GM21528 (cell line): ENCODE measurements at regions not wholly inside any gene's neighbourhood (a gene's known extent, or its start where the extent isn't known, plus 50 kb on each side); places are given as distances from the start of the nearest gene placed in this dataset.

ENCODE experiments used
- ATAC-seq: cut with Tn5 transposase; IDR thresholded peaks from one replicate; pipeline ENCODE4 v1.9.1; 2021; ENCODE audit warnings: mild to moderate bottlenecking, moderate library complexity; ENCODE audit not compliant: unreplicated experiment, low FRiP score

DNA sequence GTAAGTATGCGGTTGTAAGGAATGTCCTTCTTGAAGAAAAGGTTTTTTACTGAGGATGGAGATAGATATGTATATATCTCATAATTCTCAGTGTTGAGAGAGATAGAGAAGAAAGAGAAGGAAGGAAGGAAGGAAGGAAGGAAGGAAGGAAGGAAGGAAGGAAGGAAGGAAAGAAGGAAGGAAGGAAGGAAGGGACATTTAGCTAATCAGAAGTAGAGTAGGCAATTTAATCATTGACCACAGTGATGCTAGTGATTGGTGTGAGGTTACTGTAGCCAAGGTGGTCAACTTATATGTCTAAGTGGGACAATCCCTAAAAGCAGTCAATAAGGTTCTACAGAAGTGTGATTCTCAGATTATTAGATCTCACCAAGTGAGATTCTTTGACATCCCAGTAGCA lies 751.8 kb upstream of the CBLB start:
- ATAC-seq: no peak

DNA sequence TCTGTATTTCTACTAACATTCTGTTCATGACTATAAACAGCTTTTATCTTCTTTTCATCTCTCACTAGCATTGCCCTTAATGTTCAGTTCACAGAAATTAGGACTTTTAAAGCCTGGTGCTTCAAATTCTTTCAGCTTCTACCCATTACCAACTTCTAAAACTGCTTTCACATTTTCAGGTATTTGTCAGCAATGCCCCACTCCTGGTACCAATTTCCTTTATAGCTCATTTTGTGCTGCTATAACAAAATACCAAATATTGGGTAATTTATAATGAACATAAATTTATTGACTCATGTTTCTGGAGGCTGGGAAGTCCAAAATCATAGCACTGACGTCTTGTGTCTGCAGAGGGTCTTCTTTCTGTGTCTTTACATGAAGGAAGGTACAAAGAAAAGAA lies 753.1 kb upstream of the CCDC54 start:
- no peak for ATAC-seq

DNA sequence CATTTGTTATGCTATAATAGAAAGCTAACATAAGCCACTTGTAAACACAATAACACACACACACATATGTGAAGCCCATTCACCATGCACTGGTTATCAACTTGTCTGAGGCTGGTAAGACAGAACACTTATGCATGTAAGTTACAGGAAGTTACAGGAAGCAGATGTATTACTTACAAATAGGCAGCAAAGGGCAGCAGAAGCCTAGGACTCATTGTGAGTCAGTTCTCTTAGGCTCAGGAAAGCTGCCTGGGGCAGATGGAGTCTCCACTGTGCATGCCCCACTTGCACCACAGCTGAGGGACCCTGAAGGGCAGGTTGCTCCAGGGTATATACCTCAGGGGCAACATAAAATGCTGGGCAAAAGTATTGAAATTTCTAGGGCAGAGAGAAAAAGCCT lies 748.8 kb upstream of the CCDC54 start:
- no peak for ATAC-seq

DNA sequence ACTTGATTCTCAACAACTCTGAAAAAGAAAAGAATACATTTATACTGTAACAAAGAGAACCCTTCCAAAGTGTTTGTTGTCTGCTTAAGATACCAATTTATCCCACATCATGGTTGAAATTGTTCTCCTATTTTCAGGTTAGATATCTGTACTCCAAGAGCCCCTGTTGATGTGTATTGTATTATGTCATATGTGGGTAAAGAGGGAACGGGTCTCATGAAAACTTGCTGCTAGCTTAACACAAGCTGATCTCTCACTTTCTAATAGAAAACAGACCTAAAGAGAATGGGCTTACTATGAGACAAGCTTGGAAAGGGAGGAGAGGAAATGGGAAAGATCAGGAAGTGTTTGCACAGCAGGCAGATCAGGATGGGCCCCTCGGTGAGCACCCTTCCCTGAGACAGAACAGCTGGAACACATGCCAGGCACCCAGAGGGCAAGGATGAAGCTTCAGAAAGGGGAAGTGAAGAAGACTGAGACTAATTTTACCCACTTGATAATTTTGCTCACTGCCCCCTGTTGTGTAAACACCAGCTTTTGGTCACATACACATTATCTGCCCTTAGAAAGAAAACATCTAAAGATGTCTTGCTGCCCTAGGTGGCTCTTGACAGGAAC lies 747.9 kb upstream of the CCDC54 start:
- peak; percentile 88 for ATAC-seq

DNA sequence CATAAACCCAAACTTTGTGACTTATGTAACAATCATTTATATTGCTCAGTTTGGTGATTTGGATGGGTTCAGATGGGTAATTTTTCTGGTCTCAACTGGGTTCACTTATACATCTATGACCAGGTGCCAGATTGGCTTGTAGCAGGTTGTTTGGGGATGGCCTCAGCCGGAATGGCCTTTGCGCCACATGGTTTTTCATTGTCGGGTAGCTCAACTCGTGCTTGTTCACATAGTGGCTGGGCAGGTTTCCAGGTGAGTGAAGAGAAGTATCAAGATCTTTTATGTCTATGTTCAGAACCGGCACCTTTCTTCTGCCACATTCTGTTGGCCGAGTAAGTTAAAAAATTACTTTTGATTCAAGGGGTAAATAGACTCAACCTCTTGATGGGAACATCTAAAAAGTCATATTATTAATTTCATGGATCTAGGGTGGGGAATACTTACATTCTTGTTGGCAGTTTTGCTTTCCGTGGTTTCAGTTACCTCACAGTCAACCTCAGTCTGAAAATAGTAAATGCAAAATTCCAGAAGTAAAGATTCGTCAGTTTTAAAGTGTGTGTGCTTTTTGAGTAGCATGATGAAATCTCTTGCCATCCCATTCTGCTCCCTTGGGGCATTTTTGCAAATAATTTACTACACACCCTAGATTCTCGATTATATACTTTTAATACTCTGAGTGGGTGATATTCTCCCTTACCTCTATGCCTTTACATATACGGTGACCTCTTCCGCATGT lies 745.7 kb upstream of the CCDC54 start:
- no peak for ATAC-seq

DNA sequence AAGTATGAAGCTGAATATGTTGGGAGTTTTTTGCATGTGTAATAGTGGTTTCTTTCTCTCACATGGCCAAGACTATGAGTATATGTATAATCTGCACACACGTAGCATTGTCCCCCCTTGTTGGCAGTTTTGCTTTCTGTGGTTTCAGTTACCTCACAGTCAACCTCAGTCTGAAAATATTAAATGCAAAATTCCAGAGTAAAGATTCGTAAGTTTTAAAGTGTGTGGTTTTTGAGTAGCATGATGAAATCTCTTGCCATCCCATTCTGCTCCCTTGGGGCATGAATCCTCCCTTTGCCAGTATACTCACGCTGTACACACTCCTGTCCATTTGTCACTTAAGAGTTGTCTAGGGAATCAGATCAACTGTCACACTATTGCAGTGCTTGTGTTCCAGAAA lies 742.0 kb upstream of the CCDC54 start:
- peak; percentile 57 for ATAC-seq

DNA sequence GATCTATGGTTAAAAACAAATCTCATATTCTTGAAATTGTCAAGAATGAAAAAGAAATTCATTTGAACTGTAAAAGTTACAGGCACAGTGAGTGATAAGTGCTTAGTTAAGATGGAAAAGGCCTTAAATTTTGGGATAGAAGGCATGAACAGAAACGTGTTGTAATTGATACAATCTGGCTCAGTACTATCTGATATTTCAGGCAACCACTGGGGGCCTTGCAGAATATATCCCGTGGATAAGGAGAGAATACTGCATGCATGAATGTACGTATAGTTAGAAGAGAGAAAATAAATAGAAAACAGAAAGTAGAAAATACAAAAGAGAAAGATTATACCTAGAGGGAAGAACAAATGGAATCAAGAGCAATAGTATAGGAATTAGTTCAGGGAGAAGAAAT lies 741.4 kb upstream of the CCDC54 start:
- ATAC-seq: no peak

DNA sequence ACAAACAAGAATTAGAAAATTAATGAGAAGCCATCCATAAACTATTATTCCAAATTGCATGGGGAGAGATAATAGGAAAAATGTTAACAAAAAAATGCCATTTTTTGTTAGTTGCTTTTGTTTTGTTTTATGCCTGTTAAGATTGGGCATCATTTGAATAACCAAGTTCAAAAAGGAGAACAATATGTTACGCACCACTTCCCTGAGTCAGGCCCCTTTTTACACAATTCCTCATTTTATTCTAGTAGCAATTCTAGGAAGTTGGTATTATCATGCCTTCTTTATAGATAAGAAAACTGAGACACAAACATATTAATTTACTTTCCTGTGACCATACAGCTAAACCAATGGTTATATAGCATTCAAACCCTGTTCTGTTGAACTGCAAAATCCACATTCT lies 736.9 kb upstream of the CCDC54 start:
- ATAC-seq: no peak

DNA sequence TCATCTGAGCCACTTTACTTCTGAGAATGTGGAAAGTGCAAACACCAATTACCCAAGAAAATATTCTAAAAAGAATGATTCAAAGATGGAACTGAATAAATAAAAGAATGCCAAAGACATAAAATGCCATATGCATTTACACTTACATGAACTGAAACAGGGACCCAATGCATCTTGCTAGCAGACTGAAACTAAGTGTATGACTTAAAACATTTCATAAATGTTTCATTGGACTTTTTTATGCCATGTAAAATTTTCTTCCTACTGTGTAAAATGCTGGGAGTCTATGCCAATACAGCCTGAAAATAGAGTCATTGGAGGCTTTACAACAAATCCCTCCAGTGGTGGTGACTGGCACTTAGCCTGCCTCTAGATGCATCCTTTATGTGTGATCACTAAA lies 735.1 kb upstream of the CCDC54 start:
- ATAC-seq: no peak

DNA sequence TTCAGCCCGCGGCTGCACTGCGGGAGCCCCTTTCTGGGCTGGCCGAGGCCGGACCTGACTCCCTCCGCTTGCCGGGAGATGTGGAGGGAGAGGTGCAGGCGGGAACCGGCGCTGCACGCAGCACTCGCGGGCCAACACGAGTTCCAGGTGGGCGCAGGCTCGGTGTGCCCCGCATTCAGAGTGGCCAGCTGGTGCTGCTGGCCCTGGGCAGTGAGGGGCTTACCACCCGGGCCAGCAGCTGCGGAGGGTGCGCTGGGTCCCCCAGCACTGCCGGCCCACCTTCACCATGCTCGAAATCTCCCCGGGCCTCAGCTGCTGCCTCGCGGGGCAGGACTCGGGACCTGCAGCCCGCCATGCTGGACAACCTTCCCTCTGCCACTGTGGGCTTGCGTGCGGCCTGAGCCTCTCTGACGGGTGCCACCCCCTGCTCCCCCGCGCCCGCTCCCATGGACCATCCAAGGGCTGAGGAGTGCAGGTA lies 733.5 kb upstream of the CCDC54 start:
- no peak for ATAC-seq

DNA sequence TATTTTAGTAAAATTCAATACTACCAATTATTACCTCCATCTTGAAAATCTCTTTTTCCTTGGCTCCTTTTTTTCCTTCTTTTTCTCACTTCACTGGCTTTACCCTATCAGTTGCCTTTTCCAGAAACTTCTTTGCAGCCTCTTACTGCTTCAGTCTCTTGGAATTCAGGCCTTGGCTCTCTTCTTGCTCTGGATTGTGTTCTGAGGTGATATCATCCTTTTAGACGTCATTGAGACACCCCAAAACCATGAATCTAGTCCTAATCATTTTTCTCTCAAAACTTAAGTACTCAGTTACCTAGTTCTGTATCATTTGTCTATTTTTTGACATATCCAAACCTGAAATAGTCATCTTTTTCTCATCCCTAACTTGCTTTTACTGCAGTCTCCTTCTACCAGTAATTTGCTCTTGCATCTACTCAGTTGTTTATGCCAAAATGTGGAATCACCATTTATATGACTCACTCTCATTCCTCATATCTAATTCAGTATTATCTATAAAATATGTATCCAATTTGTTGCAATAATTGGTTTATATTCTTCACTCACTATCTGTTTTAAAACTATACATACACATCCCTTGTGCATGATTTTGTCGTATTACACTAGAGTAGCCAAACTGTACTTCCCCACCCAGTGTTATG lies 703.2 kb upstream of the CCDC54 start:
- ATAC-seq: no peak

DNA sequence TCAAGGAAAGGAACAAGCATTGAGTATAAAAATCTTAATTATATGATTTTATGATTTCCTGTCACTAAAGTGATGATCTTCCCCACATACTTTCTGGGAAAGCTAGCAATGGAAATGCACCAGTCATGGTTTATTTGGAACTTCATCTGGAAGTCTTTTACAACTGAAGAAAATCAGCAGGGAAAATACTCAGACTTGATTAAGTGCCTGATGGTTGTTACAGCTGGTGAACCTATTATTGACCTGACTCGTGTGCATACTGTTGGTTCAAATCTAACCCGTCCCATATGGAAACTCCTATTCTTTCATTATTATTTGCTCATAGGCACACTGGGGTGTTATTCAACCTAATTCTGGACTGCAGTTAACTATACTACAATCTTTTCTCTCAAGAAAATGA lies 701.8 kb upstream of the CCDC54 start:
- ATAC-seq: no peak

DNA sequence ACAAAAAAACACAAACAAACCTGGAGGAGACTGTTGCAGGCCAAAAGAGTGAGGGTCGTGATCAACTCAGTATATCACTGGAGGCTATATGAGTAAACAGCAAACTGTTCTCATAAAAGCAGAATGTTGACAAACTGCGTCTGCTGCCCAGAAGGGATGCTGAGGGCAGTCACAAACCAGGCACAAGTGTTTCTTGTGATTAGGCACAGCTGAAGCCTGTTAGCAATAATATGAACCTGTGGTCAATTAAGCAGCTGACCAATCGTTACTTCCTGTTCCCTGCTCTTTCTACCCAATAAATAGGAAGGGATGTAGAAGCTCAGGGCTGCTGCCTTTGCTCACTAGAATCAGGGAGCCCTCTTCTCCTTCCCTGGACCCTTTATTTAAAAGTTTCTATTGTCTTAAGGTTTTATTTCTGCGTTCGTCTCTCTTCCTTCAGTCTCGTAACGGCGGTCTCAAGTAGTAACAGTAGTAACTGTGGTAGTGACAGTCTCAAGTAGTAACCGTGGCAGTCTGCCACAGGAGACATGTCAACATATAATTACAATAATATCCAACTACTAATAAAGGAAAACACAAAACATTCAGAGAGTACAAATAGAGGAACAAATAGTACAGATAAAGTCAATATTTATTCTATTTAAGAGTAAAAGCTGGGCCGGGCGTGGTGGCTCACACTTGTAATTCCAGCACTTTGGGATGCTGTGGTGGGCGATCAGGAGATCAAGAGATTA lies 698.4 kb upstream of the CCDC54 start:
- no peak for ATAC-seq

DNA sequence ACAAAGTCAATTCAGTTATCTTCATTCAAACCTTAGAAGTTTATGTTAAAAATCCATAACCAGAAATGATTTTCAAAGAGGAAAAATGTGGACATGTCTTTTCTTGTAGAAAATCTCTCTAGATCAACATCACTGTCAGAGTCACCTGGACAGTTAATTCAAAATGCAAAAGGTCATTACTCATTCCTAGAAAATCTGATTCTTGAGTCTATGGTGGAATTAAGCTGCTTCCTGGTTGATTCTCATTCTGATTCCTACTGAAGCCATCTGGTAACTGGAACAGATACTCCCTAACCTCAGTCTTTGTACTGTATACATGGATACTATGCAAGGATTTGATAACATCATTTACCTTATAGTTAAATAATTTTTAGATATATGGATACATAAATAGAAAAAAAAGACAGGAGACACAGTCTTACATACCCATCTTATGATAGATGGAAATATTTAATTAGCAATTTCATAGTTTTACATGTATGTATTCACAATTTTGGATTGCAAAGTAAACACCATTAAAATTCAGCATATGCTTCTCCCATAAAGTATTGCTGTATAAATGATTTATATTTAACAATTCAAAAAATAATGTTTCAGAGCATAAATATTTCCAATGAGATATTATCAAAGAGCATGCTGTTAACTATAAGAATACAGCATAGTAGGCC lies 693.2 kb upstream of the CCDC54 start:
- no peak for ATAC-seq

DNA sequence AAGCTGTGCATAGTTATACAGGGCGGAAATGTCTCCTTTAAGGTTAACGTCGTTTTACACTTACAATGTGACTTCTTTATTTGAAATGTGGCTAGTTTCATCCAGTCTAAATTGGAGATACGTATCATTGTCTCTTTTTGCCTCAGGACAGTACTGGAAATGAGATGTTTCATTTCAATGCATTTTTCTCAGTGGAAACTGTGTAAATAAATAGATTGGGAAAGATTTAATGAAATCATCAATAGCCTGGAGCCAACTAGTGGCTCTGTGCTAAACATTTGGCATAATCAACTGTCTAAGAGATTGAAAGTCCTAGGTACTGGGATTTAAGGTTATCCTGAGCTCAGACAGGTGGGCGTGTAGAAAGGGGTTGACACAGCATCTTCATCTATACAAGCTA lies 691.5 kb upstream of the CCDC54 start:
- ATAC-seq: no peak

DNA sequence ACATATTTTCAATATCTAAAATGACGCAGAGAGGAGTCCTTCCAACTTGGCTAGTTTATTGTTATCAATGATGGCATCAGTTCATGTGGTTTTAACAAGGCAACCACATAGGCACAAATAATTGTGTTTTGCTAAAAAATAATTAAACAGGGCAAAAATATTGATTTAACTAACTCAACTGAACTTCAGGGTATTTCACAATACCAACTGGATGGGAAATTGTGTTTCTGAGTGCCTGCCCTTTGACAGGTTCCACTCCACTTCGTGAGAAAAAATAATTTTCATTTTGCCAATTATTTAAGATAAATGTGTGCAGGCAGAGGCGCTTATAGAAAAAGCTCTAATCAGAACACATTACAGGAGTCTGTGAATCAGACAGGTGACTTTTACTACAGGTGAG lies 689.3 kb upstream of the CCDC54 start:
- no peak for ATAC-seq

DNA sequence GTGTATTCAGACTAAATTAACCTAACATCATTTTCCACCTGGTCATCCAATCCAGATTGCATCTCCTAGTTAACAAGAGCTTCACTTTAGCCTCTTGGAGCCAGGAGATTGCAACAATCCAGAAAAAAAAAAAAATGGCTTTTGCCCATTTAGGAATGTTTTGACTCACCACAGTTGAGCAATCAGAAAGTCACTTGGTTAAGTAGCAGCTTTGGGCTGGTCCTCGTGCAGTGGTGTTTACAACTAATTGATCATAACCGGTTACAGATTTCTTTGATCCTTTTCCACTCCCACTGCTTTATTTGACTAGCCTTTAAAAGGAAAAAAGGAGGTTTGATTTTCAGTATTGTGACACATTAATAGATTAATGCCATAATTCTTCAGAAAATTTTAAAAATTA lies 688.8 kb upstream of the CCDC54 start:
- ATAC-seq: no peak

DNA sequence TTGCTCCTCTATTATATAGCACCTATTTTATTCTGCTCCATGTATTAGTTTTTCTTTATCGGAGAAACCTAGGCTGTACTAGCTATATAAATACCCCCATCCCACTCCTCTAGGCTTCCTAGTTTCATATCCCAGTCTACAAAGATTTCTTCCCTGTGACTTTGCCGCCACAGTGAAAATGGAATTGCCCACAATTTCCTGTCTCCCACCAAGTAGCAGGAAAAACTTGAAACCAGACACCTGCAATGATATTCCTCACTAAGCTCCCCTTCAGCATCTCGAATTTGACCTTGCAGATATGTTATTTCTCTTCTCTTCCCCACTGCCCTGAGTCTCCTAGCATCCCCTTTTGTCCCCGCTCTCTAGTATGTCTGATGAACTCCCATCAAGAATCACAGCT lies 685.8 kb upstream of the CCDC54 start:
- ATAC-seq: no peak

DNA sequence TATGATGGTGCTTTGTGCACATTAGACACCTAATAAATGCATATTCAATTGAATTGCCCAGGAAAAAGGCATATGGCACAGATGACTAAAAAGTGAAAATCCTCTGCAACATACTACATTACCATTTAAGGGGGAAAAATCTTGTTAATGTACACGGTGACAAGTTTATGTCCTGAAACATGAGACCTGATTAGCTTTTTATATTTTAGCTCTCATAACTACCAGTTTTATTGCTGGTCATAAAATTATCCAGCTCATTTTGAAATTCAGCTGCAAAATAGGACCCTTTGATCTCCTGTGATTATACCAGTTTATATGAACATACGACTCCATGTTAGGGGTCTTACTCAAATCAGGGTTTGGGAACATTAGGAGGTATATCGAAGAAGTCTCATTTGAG lies 684.6 kb upstream of the CCDC54 start:
- no peak for ATAC-seq

DNA sequence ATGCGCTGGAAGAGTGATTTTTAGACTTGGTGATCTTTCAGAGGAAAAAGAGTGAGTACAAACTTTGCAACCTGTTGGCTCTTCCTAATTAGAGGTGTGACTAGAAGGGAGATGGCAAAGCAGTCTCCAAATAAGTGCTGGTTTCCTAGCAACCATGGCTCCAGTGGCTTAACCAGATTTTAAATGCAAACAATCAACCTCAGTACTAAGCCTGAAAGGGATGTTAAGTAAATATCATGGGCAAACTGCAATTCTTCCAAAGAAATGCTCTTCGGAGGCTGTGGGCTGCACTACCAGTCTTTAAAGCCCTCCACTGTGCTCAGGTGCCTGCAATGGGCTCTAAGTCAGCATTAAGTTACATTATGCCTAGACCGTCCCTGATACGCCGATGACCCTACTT lies 678.1 kb upstream of the CCDC54 start:
- no peak for ATAC-seq

DNA sequence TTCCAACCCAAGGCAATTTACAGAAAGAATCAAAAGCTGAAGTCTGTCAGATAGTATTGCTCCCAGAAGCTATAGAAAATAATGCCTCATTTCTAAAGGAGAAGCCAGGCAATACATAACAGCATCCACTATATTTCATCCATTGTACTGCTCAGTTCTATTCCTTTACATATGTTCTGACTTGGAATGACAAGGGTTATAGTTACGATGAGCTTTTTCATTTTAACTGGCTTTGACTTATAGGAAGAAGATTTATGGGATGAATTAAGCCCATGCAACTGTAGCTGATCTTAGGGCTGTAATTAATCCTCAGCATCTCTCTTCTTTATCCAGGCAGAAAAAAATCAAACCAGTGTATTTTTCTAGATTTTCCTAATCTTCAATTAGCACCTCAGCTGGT lies 676.3 kb upstream of the CCDC54 start:
- no peak for ATAC-seq
